GM12875 (cell line): ENCODE measurements at regions not wholly inside any gene's neighbourhood (a gene's known extent, or its start where the extent isn't known, plus 50 kb on each side); places are given as distances from the start of the nearest gene placed in this dataset.

ENCODE experiments used
- H3K4me3 ChIP-seq: one replicate; pipeline ENCODE4 v1.5.1; 2011; ENCODE audit warnings: low read depth, low read length, control low read depth
- TF ChIP-seq, protein P1 (sequence below): IDR thresholded peaks from 2 replicates; pipeline ENCODE4 v1.5.1; 2011; ENCODE audit warnings: low read depth, mild to moderate bottlenecking, control low read depth, inconsistent platforms, low read length, moderate library complexity, borderline replicate concordance; ENCODE audit not compliant: insufficient read depth

DNA sequence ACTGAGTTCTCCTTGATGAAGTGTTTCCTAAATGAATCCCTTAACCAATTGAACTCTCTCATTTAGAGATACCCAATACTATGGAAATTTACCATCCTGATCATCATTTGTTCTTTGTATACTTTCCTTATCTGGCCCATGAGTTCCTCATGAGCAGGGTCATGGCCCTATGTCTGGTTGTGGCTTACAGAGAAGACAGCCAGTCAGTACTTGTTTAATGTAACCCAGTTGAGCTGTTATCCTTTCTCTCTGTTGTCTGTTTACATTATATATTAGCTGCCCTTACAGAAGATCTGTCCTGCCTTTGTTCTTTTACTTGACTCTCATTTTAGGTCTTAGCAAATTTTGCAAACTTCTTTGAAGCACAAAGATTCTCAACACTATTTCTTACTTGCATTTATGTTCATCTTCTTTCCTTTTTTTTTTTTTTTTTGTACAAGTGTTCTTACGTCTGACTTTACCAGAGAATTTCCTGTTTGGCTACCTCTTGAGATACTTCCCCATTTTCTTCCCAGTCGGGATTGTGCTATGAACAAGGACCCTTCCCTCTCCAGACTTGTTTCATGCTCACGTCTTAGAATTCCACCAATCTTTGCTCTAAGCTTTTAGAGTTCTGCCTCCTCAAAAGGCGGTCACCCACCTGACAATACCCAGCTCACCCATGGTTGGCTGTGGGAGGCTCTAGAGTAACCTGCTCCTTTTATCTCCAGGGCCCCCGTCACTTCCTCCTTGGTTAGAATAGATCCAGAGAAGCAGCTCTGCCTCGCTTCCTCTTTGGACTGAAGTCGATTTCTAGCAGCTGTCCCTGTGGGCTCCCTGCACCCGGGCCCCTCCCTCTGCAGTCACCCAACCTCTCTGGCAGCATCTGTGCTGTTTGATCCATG, 53.6 kb upstream of the RUNX1 start:
- TF ChIP-seq, protein P1, sequence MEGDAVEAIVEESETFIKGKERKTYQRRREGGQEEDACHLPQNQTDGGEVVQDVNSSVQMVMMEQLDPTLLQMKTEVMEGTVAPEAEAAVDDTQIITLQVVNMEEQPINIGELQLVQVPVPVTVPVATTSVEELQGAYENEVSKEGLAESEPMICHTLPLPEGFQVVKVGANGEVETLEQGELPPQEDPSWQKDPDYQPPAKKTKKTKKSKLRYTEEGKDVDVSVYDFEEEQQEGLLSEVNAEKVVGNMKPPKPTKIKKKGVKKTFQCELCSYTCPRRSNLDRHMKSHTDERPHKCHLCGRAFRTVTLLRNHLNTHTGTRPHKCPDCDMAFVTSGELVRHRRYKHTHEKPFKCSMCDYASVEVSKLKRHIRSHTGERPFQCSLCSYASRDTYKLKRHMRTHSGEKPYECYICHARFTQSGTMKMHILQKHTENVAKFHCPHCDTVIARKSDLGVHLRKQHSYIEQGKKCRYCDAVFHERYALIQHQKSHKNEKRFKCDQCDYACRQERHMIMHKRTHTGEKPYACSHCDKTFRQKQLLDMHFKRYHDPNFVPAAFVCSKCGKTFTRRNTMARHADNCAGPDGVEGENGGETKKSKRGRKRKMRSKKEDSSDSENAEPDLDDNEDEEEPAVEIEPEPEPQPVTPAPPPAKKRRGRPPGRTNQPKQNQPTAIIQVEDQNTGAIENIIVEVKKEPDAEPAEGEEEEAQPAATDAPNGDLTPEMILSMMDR = no peak
- H3K4me3 ChIP-seq = no peak overlapping the region

DNA sequence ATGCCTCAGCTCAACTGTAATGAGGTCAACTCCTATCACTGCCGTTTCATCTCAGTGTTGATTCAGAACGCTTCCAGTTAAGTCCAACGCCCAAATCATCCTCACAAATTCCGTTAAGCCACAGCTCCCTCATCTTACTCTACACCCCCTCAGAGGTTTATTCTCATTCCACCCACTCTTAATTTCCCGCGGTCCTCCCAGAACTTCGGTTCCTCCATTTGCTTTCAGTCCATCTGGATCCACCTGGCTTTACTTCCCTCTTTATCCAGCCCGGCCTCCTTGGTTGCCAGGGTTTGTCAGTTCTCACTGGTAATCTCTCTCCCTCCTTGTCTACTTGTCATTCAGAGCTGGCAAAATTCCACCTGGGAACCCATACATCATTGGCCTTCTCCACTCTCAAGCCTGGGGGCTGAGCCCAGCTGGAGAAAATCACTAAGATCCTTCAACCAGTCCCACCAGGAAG, 51.3 kb upstream of the RUNX1 start:
- TF ChIP-seq, protein P1 = no peak

DNA sequence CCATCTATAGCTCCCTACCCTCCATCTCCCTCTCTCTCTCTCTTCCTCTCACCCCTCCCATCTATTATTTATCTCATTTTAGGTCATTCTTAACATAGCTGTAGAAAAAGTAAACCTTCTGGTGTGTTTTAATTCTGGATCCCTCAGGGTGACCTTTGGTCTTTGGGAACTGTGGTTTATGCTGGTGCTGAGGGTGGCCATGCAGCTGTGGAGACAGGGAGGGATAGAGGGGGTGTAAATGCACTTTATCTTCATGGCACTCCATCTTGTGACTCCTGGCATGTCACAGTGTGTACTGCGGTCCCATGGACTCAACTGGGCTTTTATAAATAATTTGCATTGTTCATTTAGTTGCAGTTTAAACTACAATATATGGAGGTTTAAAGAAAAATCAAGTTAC, 50.2 kb upstream of the RUNX1 start:
- H3K4me3 ChIP-seq = no peak overlapping the region
- TF ChIP-seq, protein P1 = no peak

More for the DNA sequence above, 51.3 kb upstream of the RUNX1 start:
- H3K4me3 ChIP-seq = no peak overlapping the region
